GM18498 (cell line): ENCODE measurements at regions not wholly inside any gene's neighbourhood (a gene's known extent, or its start where the extent isn't known, plus 50 kb on each side); places are given as distances from the start of the nearest gene placed in this dataset.

Experiments used
- ATAC-seq: cut with Tn5 transposase; IDR thresholded peaks from one replicate; pipeline ENCODE4 v1.9.1; 2021; ENCODE audit warnings: mild to moderate bottlenecking, moderate library complexity; ENCODE audit not compliant: unreplicated experiment

DNA sequence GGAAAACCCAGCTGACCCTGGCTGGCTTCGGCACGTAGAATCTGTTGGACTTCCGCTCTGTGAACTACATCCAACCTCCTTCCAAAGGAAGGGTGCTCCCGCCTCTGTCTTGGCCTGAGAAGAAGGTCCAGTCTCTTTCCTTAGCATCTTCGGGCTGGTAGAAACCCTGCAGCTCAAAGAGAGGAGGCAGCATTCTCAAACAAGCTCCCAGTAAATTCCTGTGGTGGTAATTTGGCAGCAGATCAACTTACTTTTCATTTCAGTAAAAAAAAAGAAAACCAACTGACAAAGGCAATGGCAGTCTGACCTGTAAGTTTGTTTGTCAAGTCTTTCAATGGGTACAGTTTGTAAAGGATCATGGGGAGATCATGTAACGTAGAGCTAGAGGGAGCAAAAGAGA is 176.7 kb downstream of the MED10 start:
- no peak for ATAC-seq

DNA sequence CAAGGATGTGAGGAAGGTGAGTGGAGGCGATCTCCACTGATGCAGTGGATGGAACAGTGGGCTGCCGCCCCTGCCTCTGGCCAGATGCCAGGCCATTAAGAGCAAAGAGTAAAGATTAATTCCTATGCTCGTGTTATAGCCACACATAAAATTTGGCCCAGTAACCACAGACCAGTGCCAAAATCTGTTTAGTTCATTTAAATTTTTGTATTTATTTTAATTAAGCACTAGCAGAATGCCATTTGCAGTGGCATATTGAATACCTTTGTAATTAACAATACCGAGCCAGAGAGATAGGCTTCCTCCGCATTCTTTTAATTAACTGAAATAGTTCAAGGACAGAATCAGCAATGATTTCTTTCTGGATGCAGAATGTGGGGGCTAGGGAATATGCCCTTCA is 179.8 kb downstream of the MED10 start:
- no peak for ATAC-seq

DNA sequence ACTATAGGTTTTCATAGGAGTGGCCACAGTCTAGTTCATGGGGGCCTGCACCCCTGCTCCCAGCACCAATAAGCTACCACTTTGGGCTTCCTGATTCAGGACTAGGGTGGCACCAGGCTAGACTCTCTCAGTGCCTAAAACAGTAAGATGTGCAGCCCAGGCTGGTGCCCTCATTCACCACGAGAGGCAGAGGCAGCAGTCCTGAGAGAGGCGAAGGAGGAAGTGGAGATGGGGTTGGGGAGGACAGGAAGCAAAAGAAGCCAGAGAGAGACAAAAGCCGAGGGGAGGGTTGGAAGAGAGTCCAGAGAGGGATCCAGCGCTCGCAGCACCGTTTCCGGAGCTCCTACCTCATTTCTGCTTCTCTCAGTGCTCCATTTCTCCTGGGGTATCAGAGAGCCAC is 180.9 kb downstream of the MED10 start:
- no peak for ATAC-seq

DNA sequence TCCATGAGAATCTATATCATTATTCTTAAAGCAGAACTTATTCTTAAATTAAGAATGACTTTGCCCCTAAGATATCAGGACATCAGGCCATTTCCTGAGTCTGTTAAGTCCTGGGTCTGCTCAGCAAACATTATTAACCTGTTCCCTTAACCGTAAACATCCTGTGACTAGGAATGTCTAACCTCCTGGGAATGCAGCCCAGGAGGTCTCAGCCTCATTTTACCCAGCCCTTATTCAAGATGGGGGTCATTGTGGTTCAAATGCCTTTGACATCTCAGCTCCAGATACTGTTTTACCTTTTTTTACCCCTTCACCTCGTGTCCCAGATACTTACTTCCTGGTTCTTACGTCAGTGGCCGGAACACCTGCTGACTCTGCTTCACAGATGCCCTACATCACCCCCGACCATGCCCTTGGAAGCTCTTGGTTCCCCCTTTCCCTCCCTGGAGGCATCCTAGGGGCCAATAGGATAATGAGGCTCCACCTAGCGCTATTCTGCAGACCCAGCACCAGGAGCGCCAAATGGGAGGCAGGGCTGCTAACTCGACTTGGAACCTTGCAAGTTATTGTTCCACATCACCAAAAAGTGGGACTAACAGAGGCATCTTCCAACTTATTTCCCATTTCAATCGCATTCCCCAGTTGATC is 182.5 kb downstream of the MED10 start:
- ATAC-seq: no peak

DNA sequence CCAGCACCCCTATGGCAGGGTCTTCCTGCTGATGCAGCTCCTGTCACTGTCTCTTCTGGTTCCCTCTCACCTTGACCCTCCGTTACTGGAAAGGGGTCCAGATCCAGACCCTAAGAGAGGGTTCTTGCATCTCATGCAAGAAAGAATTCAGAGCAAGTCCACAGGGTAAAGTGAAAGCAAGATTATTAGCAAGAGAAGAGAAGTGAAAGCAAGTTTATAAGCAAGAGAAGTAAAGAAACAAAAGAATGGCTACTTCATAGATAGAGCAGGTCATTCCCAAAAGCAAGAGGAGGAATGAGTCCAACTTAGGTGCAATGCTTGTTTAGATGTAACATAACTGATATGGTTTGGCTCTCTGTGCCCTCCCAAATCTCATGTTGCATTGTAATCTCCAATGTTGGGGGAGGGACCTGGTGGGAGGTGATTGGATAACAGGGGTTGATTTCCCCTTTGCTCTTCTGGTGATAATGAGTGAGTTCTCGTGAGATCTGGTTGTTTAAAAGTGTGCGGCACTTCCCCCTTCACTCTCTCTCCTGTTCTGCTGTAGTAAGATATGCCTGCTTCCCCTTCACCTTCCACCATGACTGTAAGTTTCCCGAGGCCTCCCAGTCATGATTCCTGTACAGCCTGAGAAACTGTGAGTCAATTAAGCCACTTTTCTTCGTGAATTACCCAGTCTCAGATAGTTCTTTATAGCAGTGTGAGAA is 183.3 kb downstream of the MED10 start:
- ATAC-seq: peak; percentile 56

DNA sequence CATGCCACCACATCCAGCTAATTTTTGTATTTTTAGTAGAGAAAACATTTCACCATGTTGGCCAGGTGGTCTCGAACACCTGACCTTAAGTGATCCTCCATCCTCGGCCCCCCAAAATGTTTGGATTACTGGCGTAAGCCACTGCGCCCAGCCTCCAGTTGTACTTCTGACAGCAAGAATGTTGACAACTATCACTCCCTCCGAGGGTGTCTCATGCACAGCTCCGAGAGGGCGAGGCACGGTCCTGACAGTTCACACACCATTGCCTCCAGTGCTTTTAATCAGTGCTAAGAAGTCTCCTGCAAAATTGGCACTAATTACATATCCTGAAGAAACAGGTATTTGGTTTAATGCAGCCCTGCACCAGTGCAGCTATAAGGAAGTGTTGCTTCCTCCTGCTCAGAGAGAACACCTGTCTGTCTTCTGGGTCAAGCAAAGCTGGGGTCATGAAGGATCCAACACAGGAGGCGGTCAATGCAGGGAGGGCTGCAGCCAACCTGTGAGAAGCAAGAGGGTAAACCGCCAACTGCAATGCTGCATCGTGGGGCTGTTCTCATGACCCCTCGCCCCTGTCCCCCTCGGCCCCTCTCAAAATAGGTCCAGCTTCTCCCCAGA is 184.0 kb downstream of the MED10 start:
- no peak for ATAC-seq

DNA sequence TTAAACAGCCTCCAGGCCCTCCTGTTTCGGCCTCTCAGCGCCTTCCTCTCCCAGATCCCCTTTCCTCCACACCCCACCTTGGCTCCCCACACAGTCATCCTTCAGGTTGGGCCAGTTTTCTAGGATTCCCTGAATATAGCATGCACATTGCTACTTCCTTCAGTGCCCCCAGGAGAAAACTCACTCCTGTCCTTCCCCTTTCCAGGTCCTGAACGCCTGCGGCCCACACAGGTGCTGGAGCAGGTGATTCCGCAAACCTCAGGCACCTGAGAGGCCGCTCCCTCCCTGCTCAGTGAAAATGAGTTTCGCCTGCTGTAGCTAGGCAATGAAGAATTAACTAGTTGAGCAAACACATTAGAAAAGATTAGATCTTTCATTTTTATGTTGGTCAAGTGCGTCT is 185.0 kb downstream of the MED10 start:
- no peak for ATAC-seq

DNA sequence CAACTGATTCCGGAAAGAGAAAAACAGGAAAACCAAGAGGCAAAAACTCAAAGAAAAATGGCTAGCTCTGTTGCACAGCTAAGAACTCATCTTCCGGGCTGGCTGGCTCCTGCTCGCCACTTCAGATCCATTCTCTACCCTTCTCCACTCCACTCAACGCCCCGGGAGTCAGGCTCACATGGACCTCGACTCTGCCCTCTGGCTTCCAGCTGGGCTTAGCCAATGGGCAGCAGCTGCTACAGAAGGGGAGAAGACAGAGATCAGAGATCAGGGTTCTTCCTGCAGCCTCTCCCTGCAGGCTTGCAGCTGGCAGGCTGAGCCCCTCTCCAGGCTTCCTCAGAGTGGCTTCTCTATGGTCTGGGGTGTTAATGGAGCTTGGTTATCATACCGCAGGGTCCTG is 187.5 kb downstream of the MED10 start:
- ATAC-seq: no peak

DNA sequence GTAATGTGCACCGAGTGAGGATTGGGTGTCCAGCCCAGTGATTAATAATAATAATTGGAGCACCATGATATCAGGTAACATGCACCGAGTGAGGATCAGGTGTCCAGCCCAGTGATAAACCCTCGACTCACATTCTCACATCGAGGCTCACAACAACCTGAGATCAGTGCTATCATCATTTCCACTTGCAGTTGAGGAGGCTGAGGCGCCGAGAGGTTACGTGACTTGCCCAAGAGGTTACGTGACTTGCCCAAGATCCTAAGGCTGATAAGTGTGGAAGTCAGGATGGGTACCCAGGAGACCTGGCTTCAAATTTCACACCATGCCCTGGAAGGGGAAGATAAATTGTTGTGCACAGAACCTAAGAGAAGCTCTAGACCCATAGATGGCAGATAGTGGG is 189.4 kb downstream of the MED10 start:
- ATAC-seq: no peak

DNA sequence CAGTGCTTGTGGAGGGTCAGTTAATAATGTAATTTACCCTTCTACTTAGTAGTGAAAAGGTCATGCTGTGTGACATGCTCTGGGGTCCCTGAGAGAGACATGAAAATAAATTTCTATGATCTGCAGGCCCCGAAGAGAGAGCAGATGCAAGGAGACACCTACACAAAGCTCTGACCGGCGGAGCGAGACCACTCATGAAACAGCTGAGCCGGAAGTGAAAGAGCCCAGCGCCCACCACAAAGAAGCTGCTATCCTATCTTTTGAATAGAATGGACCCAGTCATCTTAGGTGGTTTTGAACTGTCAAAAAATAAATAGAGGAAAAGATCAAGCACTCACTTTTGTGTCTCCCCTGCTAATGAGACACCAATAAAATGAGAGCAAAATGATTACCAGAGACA is 190.0 kb downstream of the MED10 start:
- peak; percentile 98 for ATAC-seq

DNA sequence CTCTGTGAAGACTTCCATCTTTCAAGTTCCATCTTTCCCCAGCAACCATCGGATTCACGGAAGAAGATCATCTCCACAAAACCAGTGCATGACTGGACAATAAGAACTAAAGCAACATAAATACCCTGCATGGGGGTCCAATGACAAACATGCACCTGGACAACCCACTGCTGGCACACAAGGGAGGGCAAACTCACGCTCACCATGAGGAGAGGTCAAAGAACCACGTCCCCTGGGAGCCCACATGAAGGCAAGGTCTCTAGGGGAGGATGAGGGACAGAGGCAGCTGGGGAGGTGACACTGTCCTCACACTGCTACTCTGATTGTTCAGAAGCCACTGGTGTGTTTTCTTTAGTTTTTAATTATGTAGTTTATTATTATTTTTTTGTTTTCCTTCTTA is 190.8 kb downstream of the MED10 start:
- no peak for ATAC-seq

DNA sequence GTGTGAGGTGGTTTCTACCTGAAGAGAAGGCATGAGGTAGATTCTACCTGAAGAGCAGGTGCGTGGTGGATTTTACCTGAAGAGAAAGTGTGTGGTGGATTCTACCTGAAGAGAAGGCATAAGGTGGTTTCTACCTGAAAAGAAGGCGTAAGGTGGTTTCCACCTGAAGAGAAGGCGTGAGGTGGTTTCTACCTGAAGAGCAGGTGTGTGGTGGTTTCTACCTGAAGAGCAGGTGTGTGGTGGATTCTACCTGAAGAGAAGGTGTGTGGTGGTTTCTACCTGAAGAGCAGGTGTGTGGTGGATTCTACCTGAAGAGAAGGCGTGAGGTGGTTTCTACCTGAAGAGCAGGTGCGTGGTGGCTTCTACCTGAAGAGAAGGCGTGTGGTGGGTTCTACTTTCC is 192.8 kb downstream of the MED10 start:
- ATAC-seq: no peak

DNA sequence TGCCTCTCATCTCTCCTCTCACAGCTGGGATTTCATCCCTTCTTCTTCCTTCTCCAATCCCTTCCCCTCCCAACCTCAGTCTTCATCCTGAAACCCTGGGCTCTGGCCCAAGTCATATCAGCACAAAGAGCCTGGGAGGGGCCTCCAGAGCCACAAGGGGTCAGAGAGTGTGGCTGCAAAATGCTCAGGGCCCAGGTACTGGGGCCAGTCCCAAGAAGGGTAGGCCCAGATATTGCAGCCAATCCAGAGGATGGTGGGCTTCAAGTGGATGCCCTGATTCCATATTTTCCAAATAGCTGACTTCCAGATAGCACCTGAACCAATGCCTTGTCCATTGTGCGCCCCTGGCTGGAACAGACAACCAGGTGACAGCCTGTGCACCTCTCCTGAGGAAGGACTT is 193.9 kb downstream of the MED10 start:
- no peak for ATAC-seq

DNA sequence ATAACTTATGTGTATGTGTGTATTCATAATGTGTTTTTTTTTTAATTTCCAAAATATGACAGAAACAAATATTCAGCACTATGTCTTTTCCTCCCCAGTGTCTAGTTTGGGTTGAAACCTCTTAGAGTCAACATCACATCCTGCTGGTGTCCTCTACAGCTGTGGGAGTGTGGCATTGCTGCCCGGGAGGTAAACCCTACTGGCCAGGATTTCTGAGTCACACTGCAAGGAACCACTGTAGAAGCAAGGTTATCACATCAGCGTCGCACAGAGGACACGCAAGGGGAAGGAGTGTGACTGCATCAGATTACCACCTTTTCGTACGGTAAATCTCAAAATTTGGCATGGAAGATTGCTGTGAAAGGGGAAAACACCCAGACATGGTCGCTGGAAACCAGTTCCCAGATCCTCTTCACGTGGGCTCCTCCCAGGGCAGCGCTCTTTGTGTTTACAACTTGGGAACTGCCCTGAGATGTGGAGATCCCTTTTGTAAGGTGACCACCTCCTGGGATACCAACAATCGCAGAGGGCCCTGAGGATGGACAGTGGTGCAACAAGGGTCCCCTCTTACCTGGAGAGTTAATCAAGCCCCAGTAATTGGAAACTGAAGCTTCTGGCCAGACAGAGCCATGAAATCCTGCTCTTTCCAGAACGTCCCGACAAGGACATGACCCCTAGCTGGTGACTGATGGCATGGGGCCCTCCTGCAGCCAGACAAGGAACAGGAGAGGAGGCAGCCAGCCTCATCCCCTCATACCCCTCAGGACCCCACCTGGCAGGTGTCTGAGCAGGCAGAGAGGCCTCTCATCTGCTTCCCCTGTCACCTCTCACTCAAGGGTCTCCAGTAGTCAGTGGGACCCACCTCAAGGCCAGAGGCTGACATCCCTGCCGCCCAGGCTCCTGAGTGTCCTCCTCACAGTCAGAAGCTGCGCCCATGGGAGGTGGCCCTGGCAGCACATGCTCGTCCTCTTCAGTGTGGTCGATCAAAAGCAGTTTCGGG is 194.7 kb downstream of the MED10 start:
- no peak for ATAC-seq

DNA sequence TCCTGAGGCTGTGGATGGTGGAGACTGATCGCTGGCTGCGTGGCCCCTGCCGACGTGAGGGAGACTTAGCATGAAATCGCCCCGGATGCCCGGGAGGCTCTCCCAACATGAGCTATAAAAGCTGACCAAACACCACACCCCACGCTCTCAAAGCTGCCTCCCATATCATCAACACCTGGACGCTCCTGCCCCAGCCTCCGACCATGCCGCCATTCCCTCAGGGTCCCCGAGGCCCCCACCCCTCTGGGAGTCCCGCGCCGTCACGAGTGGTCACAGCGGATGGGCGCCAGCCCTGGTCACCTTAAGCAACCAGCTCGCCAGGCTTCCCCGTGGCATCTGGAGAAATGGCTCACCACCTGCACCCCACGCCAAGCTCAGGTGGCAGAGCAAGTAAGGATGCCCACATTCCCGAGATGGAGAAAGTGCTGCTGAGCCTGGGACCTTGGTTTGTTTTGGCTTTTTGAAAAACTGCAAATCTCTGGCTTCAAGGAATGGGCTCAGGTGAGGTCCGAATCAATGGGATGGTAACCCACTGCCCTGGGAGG is 196.0 kb downstream of the MED10 start:
- ATAC-seq: no peak

DNA sequence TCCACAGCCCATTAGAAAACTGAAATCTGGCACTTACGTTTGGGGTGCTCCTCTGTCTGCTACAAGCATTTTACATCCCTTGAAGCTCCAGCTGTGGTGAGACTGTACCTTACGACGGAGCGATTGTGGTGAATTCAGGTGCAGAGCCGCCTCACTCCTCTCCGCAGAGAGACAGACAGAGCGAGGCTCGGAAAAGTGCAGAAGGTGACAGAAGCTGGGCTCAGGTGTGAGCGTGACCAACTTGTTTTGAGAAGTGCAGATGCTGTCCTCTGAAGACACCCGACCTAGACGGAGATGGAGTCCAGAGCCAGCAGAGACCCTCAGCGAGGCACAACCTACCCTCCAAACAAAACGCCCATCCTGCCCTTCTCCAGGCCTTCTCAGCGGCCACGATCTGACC is 196.5 kb downstream of the MED10 start:
- ATAC-seq: no peak

DNA sequence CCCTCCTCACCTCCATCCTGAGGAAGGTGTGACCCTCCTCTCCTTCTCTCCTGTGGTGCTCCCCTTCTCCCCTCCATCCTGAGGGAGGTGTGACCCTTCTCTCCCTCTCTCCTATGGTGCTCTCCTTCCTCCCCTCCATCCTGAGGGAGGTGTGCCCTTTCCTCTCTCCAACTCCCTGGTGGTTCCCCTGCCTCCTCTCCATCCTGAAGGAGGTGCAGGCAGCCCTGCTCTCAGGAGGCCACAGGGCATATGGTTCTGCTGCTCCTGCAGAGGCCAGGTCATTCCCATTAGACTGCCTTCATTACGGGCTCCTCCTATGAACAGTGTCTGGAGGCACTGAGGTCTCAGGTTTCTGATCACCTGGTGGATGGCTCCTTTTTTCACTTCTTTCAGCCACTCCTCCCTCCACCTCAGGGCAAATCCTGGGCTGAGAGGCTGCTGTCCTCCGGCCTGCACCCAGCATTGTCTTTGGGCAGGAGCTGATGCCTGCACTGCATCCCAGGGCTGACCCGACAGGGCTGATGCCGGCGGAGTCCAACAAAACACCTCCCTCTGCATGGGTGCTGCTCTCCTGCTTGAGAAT is 197.1 kb downstream of the MED10 start:
- no peak for ATAC-seq

DNA sequence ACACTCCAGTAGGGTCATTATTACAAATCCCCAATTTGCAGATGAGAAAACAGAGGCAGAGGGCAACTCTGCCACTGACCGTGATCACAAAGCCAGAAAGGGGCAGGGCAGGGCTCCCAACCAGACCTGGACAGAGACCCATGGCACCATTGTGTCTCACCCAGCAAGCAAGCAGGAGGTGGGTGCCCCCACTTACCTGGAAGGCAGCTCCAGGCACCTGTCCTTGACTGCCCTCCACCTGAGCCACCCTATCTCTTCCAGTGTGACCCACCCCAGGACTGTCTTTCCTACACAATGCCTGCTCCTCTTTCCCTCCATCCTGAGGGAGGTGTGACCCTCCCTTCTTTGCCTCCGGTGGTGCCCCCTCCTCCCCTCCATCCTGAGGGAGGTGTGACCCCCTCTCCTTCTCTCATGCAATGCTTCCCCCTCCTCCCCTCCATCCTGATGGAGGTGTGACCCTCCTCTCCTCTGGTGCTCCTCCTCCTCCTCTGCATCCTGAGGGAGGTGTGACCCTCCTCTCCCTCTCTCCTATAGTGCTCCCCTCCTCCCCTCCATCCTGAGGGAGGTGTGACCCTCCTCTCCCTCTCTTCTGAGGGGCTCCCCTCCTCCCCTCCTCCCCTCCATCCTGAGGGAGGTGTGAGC is 198.0 kb downstream of the MED10 start:
- ATAC-seq: no peak

DNA sequence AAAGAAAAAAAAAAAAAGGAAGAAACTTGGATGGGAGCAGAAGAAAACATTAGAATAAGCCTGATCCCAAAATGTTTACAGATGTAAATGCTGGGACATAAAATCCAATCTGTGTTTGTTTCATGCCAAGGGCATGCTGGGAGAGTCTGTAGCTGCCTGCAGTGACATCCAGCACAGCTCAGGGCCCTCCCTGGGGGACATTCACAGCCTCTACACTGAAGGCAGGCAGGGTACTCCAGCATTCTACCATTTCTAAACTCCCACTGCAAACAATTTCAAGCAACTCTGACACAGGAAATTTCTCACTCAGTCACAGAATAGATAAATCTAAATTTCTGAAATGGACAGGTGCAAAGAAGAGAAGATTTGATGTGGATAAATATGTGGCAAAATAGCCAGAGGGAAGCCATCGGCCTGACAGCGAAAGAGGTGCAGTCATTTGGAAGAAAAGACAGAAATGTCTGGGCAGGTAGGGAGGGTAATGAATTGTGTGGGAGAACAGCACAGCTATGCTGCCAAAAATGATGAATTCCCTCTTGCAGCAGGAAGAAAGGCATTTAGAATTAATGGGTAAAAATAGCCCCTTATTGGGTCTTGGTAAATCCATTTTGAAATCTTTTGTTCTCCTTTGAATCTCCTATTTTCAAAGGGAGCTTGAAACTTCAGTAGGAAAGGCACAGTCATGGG is 199.4 kb downstream of the MED10 start:
- ATAC-seq: no peak

DNA sequence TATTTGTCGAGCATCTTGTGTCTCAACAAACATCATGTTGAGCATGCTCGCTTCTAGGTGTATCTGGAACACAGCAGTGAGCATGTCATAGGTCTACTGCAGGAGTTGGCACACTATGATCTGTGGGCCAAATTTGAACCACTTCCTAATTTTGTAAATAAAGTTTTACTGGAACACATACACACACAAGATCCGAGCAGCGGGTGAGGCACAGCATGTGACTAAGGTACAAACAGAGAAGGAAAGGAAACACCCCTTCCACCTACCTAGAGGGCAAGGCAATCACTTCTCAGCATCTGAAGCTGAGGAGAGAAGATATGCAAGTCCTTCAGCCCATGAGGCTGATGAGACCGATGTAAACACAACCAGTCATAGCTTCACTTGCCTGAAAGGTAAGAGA is 200.4 kb downstream of the MED10 start:
- ATAC-seq: no peak
